ENCODE measurements at regions not wholly inside any gene's neighbourhood (a gene's known extent, or its start where the extent isn't known, plus 50 kb on each side); places are given as distances from the start of the nearest gene placed in this dataset.
"Not testable (repeated sequence)": the region's sequence is repeated elsewhere in the genome, so short reads cannot be mapped to it uniquely, and the experiment has no call there.

DNA sequence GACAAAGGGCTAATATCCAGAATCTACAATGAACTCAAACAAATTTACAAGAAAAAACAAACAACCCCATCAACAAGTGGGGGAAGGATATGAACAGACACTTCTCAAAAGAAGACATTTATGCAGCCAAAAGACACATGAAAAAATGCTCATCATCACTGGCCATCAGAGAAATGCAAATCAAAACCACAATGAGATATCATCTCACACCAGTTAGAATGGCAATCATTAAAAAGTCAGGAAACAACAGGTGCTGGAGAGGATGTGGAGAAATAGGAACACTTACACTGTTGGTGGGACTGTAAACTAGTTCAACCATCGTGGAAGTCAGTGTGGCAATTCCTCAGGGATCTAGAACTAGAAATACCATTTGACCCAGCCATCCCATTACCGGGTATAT is 98.9 kb upstream of the WDR44 start:
- TF ChIP-seq, protein P1, sequence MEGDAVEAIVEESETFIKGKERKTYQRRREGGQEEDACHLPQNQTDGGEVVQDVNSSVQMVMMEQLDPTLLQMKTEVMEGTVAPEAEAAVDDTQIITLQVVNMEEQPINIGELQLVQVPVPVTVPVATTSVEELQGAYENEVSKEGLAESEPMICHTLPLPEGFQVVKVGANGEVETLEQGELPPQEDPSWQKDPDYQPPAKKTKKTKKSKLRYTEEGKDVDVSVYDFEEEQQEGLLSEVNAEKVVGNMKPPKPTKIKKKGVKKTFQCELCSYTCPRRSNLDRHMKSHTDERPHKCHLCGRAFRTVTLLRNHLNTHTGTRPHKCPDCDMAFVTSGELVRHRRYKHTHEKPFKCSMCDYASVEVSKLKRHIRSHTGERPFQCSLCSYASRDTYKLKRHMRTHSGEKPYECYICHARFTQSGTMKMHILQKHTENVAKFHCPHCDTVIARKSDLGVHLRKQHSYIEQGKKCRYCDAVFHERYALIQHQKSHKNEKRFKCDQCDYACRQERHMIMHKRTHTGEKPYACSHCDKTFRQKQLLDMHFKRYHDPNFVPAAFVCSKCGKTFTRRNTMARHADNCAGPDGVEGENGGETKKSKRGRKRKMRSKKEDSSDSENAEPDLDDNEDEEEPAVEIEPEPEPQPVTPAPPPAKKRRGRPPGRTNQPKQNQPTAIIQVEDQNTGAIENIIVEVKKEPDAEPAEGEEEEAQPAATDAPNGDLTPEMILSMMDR (IDR thresholded peaks at IDR 0.05; ENCODE audit: low read length) = not testable (repeated sequence)
- TF ChIP-seq EZH2phosphoT487 (IDR thresholded peaks at IDR 0.05; ENCODE audit: low read length) = not testable (repeated sequence)
